Transverse colon (tissue), 4 donors: ENCODE measurements at regions not wholly inside any gene's neighbourhood (a gene's known extent, or its start where the extent isn't known, plus 50 kb on each side); places are given as distances from the start of the nearest gene placed in this dataset.

Source experiments
- DNase-seq: peaks from one replicate; pipeline ENCODE4 v3.0.0-alpha.2; 2019
- H3K27ac ChIP-seq, 4 donors: fragments of 200-600 bp; sonication (generic); 2 replicates each; pipeline ENCODE4 v1.5.1; 2016 to 2018; ENCODE audit warnings: inconsistent platforms in 4 of 4
- H3K27me3 ChIP-seq: fragments of 200-600 bp; sonication (generic); 2 replicates; pipeline ENCODE4 v1.5.1; 2017; ENCODE audit warnings: inconsistent platforms
- H3K36me3 ChIP-seq, 4 donors: fragments of 200-600 bp; sonication (generic); 2 replicates each; pipeline ENCODE4 v1.5.1; 2017 to 2019; ENCODE audit warnings: inconsistent platforms in 4 of 4
- H3K4me1 ChIP-seq, 4 donors: fragments of 200-600 bp; sonication (generic); 2 replicates each; pipeline ENCODE4 v1.5.1; 2017 to 2020; ENCODE audit warnings: inconsistent platforms in 4 of 4
- H3K4me3 ChIP-seq, 4 donors: fragments of 200-600 bp; sonication (generic); 1 replicate in 1 of 4; 2 replicates in 3 of 4; pipeline versions ENCODE4 v1.5.1 to v1.6.1; 2017 to 2019; ENCODE audit warnings: inconsistent platforms in 4 of 4
- H3K9me3 ChIP-seq, 2 donors: fragments of 200-600 bp; sonication (generic); 2 replicates each; pipeline ENCODE4 v1.5.1; 2017 to 2019; ENCODE audit warnings: inconsistent platforms in 2 of 2
- EP300 ChIP-seq: sonication (generic); formaldehyde crosslinking; IDR thresholded peaks from one replicate; pipeline ENCODE4 v1.6.1; 2017; ENCODE audit warnings: antibody characterized with exemption, low read depth
- POLR2A ChIP-seq: fragments of 450-650 bp; IDR thresholded peaks from one replicate; pipeline ENCODE4 v1.6.1; 2016; ENCODE audit warnings: antibody characterized with exemption, mild to moderate bottlenecking, moderate library complexity
- POLR2AphosphoS5 ChIP-seq, 3 donors: sonication (generic); formaldehyde crosslinking; IDR thresholded peaks; one replicate each; pipeline ENCODE4 v1.6.1; 2016; ENCODE audit warnings: antibody characterized with exemption in 3 of 3
- WGBS, 2 donors: methylation state at CpG; one replicate each; pipeline ENCODE4 v1.1.5; 2018; ENCODE audit warnings: low coverage in 1 of 2; 5-methylcytosine and 5-hydroxymethylcytosine counted together
- in situ Hi-C, 4 donors: fragments of 200-750 bp; cut with MboI; loops; one replicate each; pipeline versions ENCODE4 v1.15.0 to v1.15.1; 2017; ENCODE audit warnings: low sequenced_read_pairs in 3 of 4, low pct_ligation_motif_present in 1 of 4, low pct_unique_long_range_greater_than_20kb in 1 of 4
- intact Hi-C: fragments of 100-400 bp; cut with DNase I; formaldehyde crosslinking; loops from one replicate; pipeline ENCODE4 v1.15.1; 2023; ENCODE audit warnings: low total_unique reads
- TF ChIP-seq, protein P1 (sequence below), 5 experiments: fragments of 200-600 bp in 3 of 5; fragments of 450-650 bp in 2 of 5; sonication (generic) in 3 of 5; IDR thresholded peaks; 1 replicate in 2 of 5; 2 replicates in 3 of 5; pipeline ENCODE4 v1.5.1; 2016 to 2017; ENCODE audit warnings: antibody characterized with exemption in 5 of 5, inconsistent platforms in 3 of 5, mild to moderate bottlenecking in 2 of 5, moderate library complexity in 1 of 5

DNA sequence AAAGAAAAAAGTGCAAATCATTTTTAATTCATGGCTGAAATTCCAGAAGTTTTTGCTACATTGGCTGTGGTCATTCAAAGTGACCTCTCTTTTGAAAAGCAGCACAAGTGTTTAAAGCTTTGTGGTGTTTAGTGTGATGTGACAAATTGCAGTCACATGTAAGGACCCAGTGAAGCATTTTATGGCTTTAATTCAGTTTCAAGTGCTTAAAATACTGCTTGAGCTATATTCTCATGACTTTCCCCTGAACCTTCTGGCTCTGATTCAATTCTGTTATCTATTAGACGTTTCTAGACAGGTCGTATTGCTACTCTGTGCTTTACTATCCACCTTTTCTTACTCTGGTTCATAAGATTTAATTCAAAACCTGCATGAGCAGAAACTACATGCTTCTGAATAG is 105.8 kb downstream of the FAT4 start:
- Histone ChIP-seq H3K27ac (no peak overlapping the region), H3K36me3 (no peaks in the 10 kb centered on the region), H3K4me1 (no peaks in the 10 kb centered on the region), H3K4me3 (no peak overlapping the region), H3K27me3 (no peaks in the 10 kb centered on the region), H3K9me3 (no peaks in the 10 kb centered on the region)
- DNase-seq: no peak
- in situ Hi-C loops: no loop called here
- WGBS, 2 donors: 26 to 40% methylated on average over 2 of the region's 2 CpGs
- intact Hi-C loops: no loop called here
- TF ChIP-seq EP300 (no peak), POLR2A (no peak), POLR2AphosphoS5 (IDR thresholded peaks at IDR 0.05) (no peak)
- TF ChIP-seq, protein P1, sequence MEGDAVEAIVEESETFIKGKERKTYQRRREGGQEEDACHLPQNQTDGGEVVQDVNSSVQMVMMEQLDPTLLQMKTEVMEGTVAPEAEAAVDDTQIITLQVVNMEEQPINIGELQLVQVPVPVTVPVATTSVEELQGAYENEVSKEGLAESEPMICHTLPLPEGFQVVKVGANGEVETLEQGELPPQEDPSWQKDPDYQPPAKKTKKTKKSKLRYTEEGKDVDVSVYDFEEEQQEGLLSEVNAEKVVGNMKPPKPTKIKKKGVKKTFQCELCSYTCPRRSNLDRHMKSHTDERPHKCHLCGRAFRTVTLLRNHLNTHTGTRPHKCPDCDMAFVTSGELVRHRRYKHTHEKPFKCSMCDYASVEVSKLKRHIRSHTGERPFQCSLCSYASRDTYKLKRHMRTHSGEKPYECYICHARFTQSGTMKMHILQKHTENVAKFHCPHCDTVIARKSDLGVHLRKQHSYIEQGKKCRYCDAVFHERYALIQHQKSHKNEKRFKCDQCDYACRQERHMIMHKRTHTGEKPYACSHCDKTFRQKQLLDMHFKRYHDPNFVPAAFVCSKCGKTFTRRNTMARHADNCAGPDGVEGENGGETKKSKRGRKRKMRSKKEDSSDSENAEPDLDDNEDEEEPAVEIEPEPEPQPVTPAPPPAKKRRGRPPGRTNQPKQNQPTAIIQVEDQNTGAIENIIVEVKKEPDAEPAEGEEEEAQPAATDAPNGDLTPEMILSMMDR (IDR thresholded peaks at IDR 0.05): no peak

DNA sequence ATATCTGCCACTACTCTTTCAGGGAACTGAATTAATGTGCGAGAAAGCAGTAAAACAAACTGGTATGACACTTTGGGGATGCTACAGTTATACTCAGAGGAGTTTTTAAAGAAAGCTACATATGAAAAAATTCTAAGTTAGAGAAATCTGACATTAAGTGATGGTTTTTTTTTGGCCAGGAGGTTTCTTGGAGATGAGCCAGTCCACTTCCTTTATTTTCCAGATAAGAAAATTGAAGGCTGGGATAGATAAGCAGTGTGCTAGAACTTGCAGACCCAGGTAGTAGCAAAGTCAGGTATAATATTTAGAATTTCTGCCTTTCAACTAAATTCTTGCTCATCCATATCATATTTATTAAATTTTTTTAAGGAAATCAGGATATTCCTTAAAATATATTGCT is 106.8 kb downstream of the FAT4 start:
- no peaks in the 10 kb centered on the region for H3K27me3 ChIP-seq
- no peak for TF ChIP-seq POLR2AphosphoS5 (IDR thresholded peaks at IDR 0.05)
- TF ChIP-seq EP300: no peak
- TF ChIP-seq POLR2A: no peak
- TF ChIP-seq, protein P1 (IDR thresholded peaks at IDR 0.05): no peak
- H3K9me3 ChIP-seq: no peaks in the 10 kb centered on the region
- DNase-seq: no peak
- in situ Hi-C loops (no loop called here), intact Hi-C loops (no loop called here)
- H3K27ac ChIP-seq: no peak overlapping the region
- no peaks in the 10 kb centered on the region for H3K36me3 ChIP-seq
- H3K4me1 ChIP-seq: no peaks in the 10 kb centered on the region
- WGBS, 2 donors: 31 to 67% methylated on average over 1 of the region's 1 CpG
- H3K4me3 ChIP-seq: no peak overlapping the region

DNA sequence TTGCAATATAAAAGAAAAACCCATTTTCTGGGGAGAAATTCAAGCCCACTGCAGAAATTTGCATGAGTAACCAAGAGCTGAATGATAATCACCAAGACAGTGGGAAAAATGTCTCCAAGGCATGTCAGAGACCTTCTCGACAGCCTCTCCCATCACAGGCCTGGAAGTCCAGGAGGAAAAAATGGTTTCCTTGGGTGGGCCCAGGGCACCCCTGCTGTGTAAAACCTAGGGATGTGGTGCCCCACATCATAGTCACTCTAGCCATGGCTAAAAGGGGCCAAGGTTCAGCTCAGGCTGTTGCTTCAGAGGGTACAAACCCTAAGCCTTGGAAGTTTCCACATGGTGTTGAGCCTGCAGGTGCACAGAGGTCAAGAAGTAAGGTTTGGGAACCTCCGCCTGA is 108.4 kb downstream of the FAT4 start:
- Histone ChIP-seq H3K4me3 (no peak overlapping the region), H3K9me3 (no peaks in the 10 kb centered on the region), H3K4me1 (no peaks in the 10 kb centered on the region), H3K27ac (no peak overlapping the region), H3K36me3 (no peaks in the 10 kb centered on the region), H3K27me3 (no peaks in the 10 kb centered on the region)
- intact Hi-C loops: no loop called here
- WGBS, 2 donors: 93% methylated on average over 2 of the region's 2 CpGs; no CpG with 5 or more reads in 1 of the 2 donors
- in situ Hi-C loops: no loop called here
- no peak for DNase-seq
- TF ChIP-seq, protein P1 (IDR thresholded peaks at IDR 0.05): no peak
- TF ChIP-seq POLR2AphosphoS5 (IDR thresholded peaks at IDR 0.05) (no peak), POLR2A (no peak)

DNA sequence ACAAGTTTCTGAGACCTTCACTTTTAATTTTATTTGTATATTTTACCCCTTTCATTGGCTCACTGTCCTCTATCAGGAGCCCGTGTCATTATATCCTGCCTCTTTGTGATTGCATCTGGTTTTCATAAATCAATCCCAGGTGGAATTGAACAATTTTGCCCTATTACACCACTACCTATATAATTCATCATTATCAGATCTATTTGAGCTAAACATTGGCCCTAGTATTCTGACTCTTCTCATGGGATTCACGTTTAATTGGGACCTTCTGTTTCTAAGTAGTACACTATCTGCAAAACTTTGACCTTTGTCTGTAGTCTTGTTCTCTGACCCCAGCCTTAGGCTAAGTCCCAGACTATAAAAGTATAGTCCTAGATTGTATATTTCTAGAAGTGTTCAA is 114.1 kb downstream of the FAT4 start:
- intact Hi-C loops (no loop called here), in situ Hi-C loops (no loop called here)
- WGBS, 2 donors: 56 to 59% methylated on average over 2 of the region's 2 CpGs
- Histone ChIP-seq H3K9me3 (no peaks in the 10 kb centered on the region), H3K27ac (no peak overlapping the region), H3K4me3 (no peak overlapping the region), H3K36me3 (no peaks in the 10 kb centered on the region), H3K27me3 (no peaks in the 10 kb centered on the region), H3K4me1 (no peaks in the 10 kb centered on the region)
- TF ChIP-seq POLR2AphosphoS5 (IDR thresholded peaks at IDR 0.05) (no peak), EP300 (no peak), POLR2A (no peak)
- TF ChIP-seq, protein P1 (IDR thresholded peaks at IDR 0.05): no peak
- DNase-seq: no peak
